Activated B cell treated with CpG ODN at 0.5 μM for 24 hours (primary cell): ENCODE measurements at regions not wholly inside any gene's neighbourhood (a gene's known extent, or its start where the extent isn't known, plus 50 kb on each side); places are given as distances from the start of the nearest gene placed in this dataset.

Experiments
- ATAC-seq: fragments of 200-7000 bp; cut with Tn5 transposase; one replicate; pipeline ENCODE4 v1.10.0; 2021; ENCODE audit warnings: low read depth, mild to moderate bottlenecking, moderate library complexity
- CTCF ChIA-PET: fragments of 350-600 bp; sonication (Branson Sonifier 250); formaldehyde crosslinking; loops from one replicate; lab custom pipeline; 2021; ENCODE audit warnings: antibody characterized with exemption; lab: Charles Lee
- POLR2A ChIA-PET: fragments of 350-600 bp; sonication (Branson Sonifier 250); formaldehyde crosslinking; loops from one replicate; lab custom pipeline; 2021; ENCODE audit warnings: antibody characterized with exemption; lab: Charles Lee
- DNase-seq: peaks from one replicate; pipeline ENCODE4 v3.0.0; 2022
- H3K27ac Mint-ChIP-seq: one replicate; pipeline ENCODE4 v1.8.0; 2020; ENCODE audit warnings: mixed read lengths
- H3K27me3 Mint-ChIP-seq: one replicate; pipeline ENCODE4 v1.8.0; 2021; ENCODE audit warnings: mixed read lengths
- H3K36me3 Mint-ChIP-seq: one replicate; pipeline ENCODE4 v1.8.0; 2021; ENCODE audit warnings: low read depth, mixed read lengths
- H3K4me1 Mint-ChIP-seq: one replicate; pipeline ENCODE4 v1.8.0; 2021; ENCODE audit warnings: mixed read lengths
- H3K4me3 Mint-ChIP-seq: one replicate; pipeline ENCODE4 v1.8.0; 2020; ENCODE audit warnings: mild to moderate bottlenecking, mixed read lengths
- H3K9me3 Mint-ChIP-seq: one replicate; pipeline ENCODE4 v1.8.0; 2020; ENCODE audit warnings: mixed read lengths
- CTCF ChIP-seq: fragments of 200-600 bp; IDR thresholded peaks from one replicate; pipeline ENCODE4 v1.8.0; 2022; ENCODE audit warnings: antibody characterized with exemption, mild to moderate bottlenecking
- intact Hi-C: fragments of 100-400 bp; cut with micrococcal nuclease; formaldehyde crosslinking; loops from one replicate; pipeline ENCODE4 v1.15.1; 2024

GRCh38 chr20:40942775-40943174 lies 85.8 kb upstream of the TOP1 start:
- Mint-ChIP-seq H3K36me3 (no peaks in the 10 kb centered on the region), H3K27ac (no peak overlapping the region), H3K27me3 (peaks cover 5% of the 10 kb centered on the region), H3K9me3 (no peaks in the 10 kb centered on the region), H3K4me3 (no peak overlapping the region), H3K4me1 (peaks cover 27% of the 10 kb centered on the region)
- TF ChIP-seq CTCF, result no peak
- POLR2A ChIA-PET, result interaction anchor here (0.6 kb wide), 1 partner anchor 1634 kb away, joined by 6 read pairs; no protein-coding TSS in a partner anchor
- ATAC-seq (no peak), DNase-seq (no peak)
- intact Hi-C loops, result no loop called here
- CTCF ChIA-PET, result interaction anchor here (0.6 to 0.7 kb wide), 2 partner anchors 20 to 201 kb away, joined by 3 read pairs; no protein-coding TSS in a partner anchor

GRCh38 chr20:40943591-40943990 lies 85.0 kb upstream of the TOP1 start:
- Mint-ChIP-seq H3K9me3 (no peaks in the 10 kb centered on the region), H3K27ac (no peak overlapping the region), H3K4me3 (no peak overlapping the region), H3K27me3 (peaks cover 11% of the 10 kb centered on the region), H3K36me3 (no peaks in the 10 kb centered on the region), H3K4me1 (peaks cover 27% of the 10 kb centered on the region)
- no peak for TF ChIP-seq CTCF
- ATAC-seq (no peak), DNase-seq (no peak)
- CTCF ChIA-PET, result no interaction called here
- intact Hi-C loops, result no loop called here
- POLR2A ChIA-PET, result interaction anchor here (0.6 kb wide), 1 partner anchor 113 kb away, joined by 3 read pairs; no protein-coding TSS in a partner anchor

GRCh38 chr20:40945189-40945588 lies 83.4 kb upstream of the TOP1 start:
- DNase-seq (no peak), ATAC-seq (no peak)
- Mint-ChIP-seq H3K4me3 (no peak overlapping the region), H3K27ac (no peak overlapping the region), H3K9me3 (no peaks in the 10 kb centered on the region), H3K27me3 (peaks cover 11% of the 10 kb centered on the region), H3K4me1 (peaks cover 25% of the 10 kb centered on the region), H3K36me3 (no peaks in the 10 kb centered on the region)
- ChIA-PET CTCF (interaction anchor here (1.3 kb wide), 1 partner anchor 196 kb away, joined by 3 read pairs; no protein-coding TSS in a partner anchor), POLR2A (no interaction called here)
- intact Hi-C loops, result no loop called here
- TF ChIP-seq CTCF, result no peak

- Mint-ChIP-seq H3K27me3 (peaks cover 14% of the 10 kb centered on the region), H3K27ac (no peak overlapping the region), H3K4me3 (no peak overlapping the region), H3K9me3 (no peaks in the 10 kb centered on the region), H3K36me3 (no peaks in the 10 kb centered on the region), H3K4me1 (peaks cover 18% of the 10 kb centered on the region)
- intact Hi-C loops, result no loop called here
- DNase-seq (no peak), ATAC-seq (no peak)
- no peak for TF ChIP-seq CTCF
- ChIA-PET POLR2A (interaction anchor here (0.6 kb wide), 1 partner anchor 102 kb away, joined by 5 read pairs; no protein-coding TSS in a partner anchor), CTCF (interaction anchor here (1.0 to 1.3 kb wide), 2 partner anchors 197 to 202 kb away, joined by 3 read pairs; no protein-coding TSS in a partner anchor)
Measured at GRCh38 chr20:40945754-40946450, 82.7 kb upstream of the TOP1 start.

GRCh38 chr20:40946451-40946850 lies 82.2 kb upstream of the TOP1 start:
- Mint-ChIP-seq H3K27ac (no peak overlapping the region), H3K4me1 (peaks cover 13% of the 10 kb centered on the region), H3K4me3 (no peak overlapping the region), H3K27me3 (peaks cover 16% of the 10 kb centered on the region), H3K9me3 (no peaks in the 10 kb centered on the region), H3K36me3 (no peaks in the 10 kb centered on the region)
- TF ChIP-seq CTCF, result no peak
- no peak for DNase-seq
- POLR2A ChIA-PET, result interaction anchor here (0.6 kb wide), 1 partner anchor 101 kb away, joined by 5 read pairs; no protein-coding TSS in a partner anchor
- intact Hi-C loops, result no loop called here
- CTCF ChIA-PET, result interaction anchor here (1.0 to 1.3 kb wide), 2 partner anchors 197 to 203 kb away, joined by 3 read pairs; no protein-coding TSS in a partner anchor
- ATAC-seq, result no peak
